ENCODE measurements at regions not wholly inside any gene's neighbourhood (a gene's known extent, or its start where the extent isn't known, plus 50 kb on each side); places are given as distances from the start of the nearest gene placed in this dataset.

- H3K27ac ChIP-seq = no peak overlapping the region
- no peaks in the 10 kb centered on the region for H3K9me3 ChIP-seq
- no peak overlapping the region for H3K4me3 ChIP-seq
- no peaks in the 10 kb centered on the region for H3K4me1 ChIP-seq
- H3K36me3 ChIP-seq = no peaks in the 10 kb centered on the region
- H3K27me3 ChIP-seq = peaks cover 0 to 50% of the 10 kb centered on the region in 2 donors
- TF ChIP-seq, protein P1, sequence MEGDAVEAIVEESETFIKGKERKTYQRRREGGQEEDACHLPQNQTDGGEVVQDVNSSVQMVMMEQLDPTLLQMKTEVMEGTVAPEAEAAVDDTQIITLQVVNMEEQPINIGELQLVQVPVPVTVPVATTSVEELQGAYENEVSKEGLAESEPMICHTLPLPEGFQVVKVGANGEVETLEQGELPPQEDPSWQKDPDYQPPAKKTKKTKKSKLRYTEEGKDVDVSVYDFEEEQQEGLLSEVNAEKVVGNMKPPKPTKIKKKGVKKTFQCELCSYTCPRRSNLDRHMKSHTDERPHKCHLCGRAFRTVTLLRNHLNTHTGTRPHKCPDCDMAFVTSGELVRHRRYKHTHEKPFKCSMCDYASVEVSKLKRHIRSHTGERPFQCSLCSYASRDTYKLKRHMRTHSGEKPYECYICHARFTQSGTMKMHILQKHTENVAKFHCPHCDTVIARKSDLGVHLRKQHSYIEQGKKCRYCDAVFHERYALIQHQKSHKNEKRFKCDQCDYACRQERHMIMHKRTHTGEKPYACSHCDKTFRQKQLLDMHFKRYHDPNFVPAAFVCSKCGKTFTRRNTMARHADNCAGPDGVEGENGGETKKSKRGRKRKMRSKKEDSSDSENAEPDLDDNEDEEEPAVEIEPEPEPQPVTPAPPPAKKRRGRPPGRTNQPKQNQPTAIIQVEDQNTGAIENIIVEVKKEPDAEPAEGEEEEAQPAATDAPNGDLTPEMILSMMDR (IDR thresholded peaks at IDR 0.05) = no peak
- TF ChIP-seq EP300 (IDR thresholded peaks at IDR 0.05) = no peak
- no peak for TF ChIP-seq POLR2A (IDR thresholded peaks at IDR 0.05)
- WGBS, 2 donors = 66 to 67% methylated on average over 16 of the region's 16 CpGs
- DNase-seq (ENCODE audit: low spot score in 2 of 2) = no peak
Measured at GRCh38 chr12:132389026-132389425, 59.6 kb upstream of the GALNT9 start.

DNA sequence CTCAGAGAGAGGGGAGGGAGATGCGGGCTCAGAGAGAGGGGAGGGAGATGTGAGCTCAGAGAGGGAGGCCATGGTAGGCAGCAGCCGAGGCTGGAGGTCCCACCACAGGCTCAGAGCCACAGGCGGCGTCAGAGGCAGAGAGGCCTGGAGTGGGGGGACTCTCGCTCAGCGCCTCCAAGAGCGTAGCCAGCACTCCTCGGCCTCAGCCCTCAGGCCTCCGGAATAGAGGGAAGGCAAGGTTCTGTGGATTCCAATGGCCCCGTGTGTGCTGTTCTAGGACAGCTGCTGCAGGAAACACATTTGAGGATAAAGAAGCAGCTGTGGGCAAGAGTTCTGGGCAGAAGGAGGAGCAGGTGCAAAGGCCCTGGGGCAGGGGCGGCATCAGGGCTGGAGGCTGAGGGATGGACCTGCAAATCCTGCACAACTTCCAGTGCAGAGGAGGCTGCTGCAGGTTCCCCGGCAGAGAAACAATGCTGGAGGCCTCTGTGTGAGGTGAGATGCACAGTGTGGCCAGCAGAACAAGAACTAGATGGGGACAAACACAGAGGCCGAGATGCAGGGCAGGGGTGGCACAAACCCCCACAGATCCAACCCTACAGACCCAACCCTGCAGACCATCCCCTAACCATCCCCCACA lies 59.1 kb upstream of the GALNT9 start:
- TF ChIP-seq POLR2A (IDR thresholded peaks at IDR 0.05) (no peak), EP300 (IDR thresholded peaks at IDR 0.05) (no peak)
- no peaks in the 10 kb centered on the region for H3K36me3 ChIP-seq
- 54 to 63% methylated on average over 13 of the region's 13 CpGs for WGBS, 2 donors
- no peak for DNase-seq (ENCODE audit: low spot score in 2 of 2)
- H3K27me3 ChIP-seq = peaks cover 0 to 55% of the 10 kb centered on the region in 2 donors
- H3K4me1 ChIP-seq = no peaks in the 10 kb centered on the region
- no peak overlapping the region for H3K4me3 ChIP-seq
- H3K9me3 ChIP-seq = no peaks in the 10 kb centered on the region
- H3K27ac ChIP-seq = no peak overlapping the region

DNA sequence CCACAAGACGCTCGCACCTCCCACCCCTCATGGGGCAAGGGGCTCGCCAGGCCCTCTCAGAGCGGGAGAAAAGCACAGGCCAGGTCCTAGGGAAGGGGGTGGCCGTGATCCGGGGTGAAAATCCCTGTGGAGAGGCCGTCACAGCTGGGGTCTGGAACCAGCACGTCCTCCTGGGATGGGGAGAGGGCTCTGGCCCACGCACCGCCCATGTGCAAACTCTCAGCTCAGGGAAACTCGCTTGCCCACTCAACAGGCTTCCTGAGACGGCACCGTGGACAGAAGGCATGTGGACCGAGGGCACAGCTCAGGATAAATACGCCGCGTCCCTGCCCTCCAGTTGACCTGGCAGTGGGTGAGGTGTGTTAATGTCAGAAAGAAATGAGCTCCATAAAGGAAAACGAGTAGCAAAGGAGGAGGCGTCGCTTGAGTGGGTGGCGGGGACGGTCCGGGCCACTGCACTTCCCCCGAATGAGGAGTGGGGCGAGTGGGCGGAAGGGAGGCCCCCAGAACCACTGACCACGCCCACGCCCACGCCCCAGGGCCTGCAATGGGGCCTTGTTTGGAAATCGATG lies 57.6 kb upstream of the GALNT9 start:
- Histone ChIP-seq H3K27me3 (peaks cover 0 to 58% of the 10 kb centered on the region in 2 donors), H3K36me3 (no peaks in the 10 kb centered on the region), H3K4me1 (no peaks in the 10 kb centered on the region), H3K4me3 (no peak overlapping the region), H3K9me3 (no peaks in the 10 kb centered on the region), H3K27ac (no peak overlapping the region)
- 54 to 68% methylated on average over 27 to 30 of the region's 30 CpGs for WGBS, 2 donors
- TF ChIP-seq POLR2A (IDR thresholded peaks at IDR 0.05) = no peak
- TF ChIP-seq, protein P1 (IDR thresholded peaks at IDR 0.05) = no peak
- TF ChIP-seq EP300 (IDR thresholded peaks at IDR 0.05) = no peak
- no peak for DNase-seq (ENCODE audit: low spot score in 2 of 2)

DNA sequence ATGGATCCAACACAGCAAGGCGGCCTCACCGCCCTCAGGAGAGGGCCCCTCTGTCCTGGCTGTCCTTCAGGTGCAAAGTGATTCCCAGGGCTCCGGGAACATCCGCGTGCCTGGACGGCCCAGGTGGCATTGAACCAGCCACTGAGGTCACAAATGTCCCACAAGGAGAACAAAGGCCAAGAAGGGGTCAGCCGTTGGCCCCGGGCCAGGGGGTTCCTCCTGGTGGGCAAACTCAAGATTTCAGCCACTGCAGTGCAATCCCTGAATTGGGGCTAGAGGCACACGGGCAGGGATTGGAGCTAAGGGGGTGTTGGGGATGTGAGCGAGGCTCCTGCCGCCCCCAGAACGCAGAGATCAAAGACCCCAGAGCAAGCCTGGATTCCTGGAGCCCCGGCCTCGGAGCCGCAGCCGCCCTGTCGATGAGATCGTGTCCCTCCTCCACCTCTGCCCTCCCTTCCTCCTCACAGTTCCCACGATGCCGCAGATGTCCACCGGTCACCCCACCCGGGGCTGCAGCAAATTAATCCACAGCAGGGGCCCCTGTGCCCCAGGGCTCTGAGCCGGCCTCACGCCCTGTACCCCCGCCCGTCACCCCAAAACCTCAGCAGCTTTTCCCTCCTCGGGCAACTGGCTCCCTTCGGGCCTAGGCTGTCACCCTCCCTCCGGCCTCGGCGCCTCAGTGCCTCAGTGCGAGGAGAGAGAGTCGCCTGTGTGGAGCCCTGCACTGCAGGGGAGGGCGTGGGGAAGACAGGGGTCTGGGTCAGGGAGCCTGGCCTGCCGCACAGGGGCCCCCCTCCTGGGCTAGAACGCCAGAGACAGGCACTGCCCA lies 56.7 kb upstream of the GALNT9 start:
- Histone ChIP-seq H3K36me3 (no peaks in the 10 kb centered on the region), H3K4me1 (no peaks in the 10 kb centered on the region), H3K4me3 (no peak overlapping the region), H3K27me3 (peaks cover 0 to 65% of the 10 kb centered on the region in 2 donors), H3K9me3 (no peaks in the 10 kb centered on the region), H3K27ac (no peak overlapping the region)
- WGBS, 2 donors = 38 to 41% methylated on average over 33 to 36 of the region's 36 CpGs
- TF ChIP-seq, protein P1 (IDR thresholded peaks at IDR 0.05) = no peak
- no peak for TF ChIP-seq EP300 (IDR thresholded peaks at IDR 0.05)
- no peak for TF ChIP-seq POLR2A (IDR thresholded peaks at IDR 0.05)
- no peak for DNase-seq (ENCODE audit: low spot score in 2 of 2)

DNA sequence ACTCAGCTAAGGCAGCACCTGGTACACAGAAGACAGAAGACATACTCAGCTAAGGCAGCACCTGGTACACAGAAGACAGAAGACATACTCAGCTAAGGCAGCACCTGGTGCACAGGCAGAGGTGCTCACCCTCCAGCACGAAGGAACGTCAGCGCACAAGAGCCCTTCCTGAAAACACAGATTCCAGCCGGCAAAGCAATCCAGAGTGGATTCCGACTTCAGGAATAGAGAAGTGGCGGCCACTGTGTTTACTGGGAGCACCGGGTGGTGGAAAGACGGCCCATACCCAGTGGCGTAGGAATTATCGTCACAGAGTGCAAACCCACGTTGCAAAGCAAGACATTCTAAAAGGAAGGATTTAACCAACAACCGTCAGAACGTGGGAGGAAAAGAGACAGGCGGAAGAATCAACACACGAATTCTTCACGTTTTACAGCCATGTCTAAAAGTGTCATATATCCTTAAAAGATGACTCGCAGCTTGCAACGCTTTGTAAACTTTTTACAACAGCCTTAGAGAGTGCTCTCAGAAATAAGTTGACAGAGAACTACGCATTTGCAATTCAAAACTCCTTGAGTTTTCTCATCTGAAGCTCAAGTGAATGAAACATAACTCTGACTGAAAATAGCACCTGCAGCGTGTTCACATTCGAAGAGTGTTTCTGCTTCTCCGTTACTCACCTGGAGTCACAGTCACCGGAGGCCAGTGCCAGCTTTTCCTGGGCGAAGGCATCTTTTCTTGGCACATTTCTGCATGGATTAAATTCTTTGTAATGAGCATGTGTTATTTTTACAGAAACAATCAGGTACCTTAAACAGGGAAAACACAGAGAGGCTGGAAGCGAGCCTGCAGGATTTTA lies 55.8 kb upstream of the GALNT9 start:
- H3K27me3 ChIP-seq = peaks cover 0 to 74% of the 10 kb centered on the region in 2 donors
- H3K4me3 ChIP-seq = no peak overlapping the region
- DNase-seq (ENCODE audit: low spot score in 2 of 2) = no peak
- no peak overlapping the region for H3K27ac ChIP-seq
- no peaks in the 10 kb centered on the region for H3K9me3 ChIP-seq
- TF ChIP-seq, protein P1 (IDR thresholded peaks at IDR 0.05) = no peak
- TF ChIP-seq POLR2A (IDR thresholded peaks at IDR 0.05) (no peak), EP300 (IDR thresholded peaks at IDR 0.05) (no peak)
- no peaks in the 10 kb centered on the region for H3K36me3 ChIP-seq
- no peaks in the 10 kb centered on the region for H3K4me1 ChIP-seq
- WGBS, 2 donors = 44 to 54% methylated on average over 25 of the region's 25 CpGs
